K562 (cell line): ENCODE measurements at regions not wholly inside any gene's neighbourhood (a gene's known extent, or its start where the extent isn't known, plus 50 kb on each side); places are given as distances from the start of the nearest gene placed in this dataset.

Experiments
- ATAC-seq: fragments of 200-7000 bp; cut with Tn5 transposase; 3 replicates; pipeline ENCODE4 v1.9.1; 2020; ENCODE audit warnings: moderate library complexity
- BruUV-seq: library from RNA; stranded (reverse); fragments of 400-500 nt; replicated peaks from 2 replicates; lab custom pipeline; 2021; lab: Mats Ljungman, UMichigan
- CTCF ChIA-PET: fragments of 300-600 bp; formaldehyde crosslinking; extraction: SDS; loops from one replicate; lab custom pipeline; 2021; ENCODE audit warnings: low intra/inter-chr PET ratio; lab: Yijun Ruan, JAX
- POLR2A ChIA-PET: fragments of 300-600, 350-650 bp; sonication (Branson Sonifier 250); formaldehyde crosslinking; extraction: SDS; loops from one replicate; lab custom pipeline; 2021; ENCODE audit warnings: antibody characterized with exemption, inconsistent platforms; lab: Yijun Ruan, JAX
- DNase-seq, 4 experiments: peaks; one replicate each; pipeline versions ENCODE4 v3.0.0 to v3.0.0-alpha.2; 2011 to 2018; ENCODE audit warnings: low spot score in 3 of 4, mixed read lengths in 3 of 4; ENCODE audit errors: extremely low read depth in 1 of 4
- FAIRE-seq: peaks from 2 replicates; lab custom pipeline; 2011; peaks lifted over from hg19 to GRCh38; lab: Jason Lieb, UNC
- H2AFZ ChIP-seq: 2 replicates; pipeline ENCODE4 v1.6.0; 2011; ENCODE audit warnings: low read depth, low read length, control low read depth, inconsistent platforms
- H3K27ac ChIP-seq: fragments of 200-600 bp; 3 replicates; pipeline ENCODE4 v1.8.0; 2011; ENCODE audit warnings: low read depth, mild to moderate bottlenecking, control low read depth, inconsistent platforms, low read length, moderate library complexity, mixed read lengths; ENCODE audit errors: extremely low read depth
- H3K27me3 ChIP-seq, 2 experiments: fragments of 300-600 bp in 1 of 2; 2 replicates in 1 of 2; 3 replicates in 1 of 2; pipeline versions ENCODE4 v1.6.0 to v1.8.0; 2011; ENCODE audit warnings: inconsistent platforms in 2 of 2, low read length in 2 of 2, mild to moderate bottlenecking in 1 of 2, mixed read lengths in 1 of 2, moderate library complexity in 1 of 2; ENCODE audit not compliant: control insufficient read depth in 2 of 2, insufficient read depth in 2 of 2
- H3K36me3 ChIP-seq: fragments of 300-600 bp; 3 replicates; pipeline ENCODE4 v1.8.0; 2011; ENCODE audit warnings: mild to moderate bottlenecking, low read length, inconsistent platforms; ENCODE audit not compliant: control insufficient read depth, insufficient read depth
- H3K4me1 ChIP-seq, 2 experiments: fragments of 200-600 bp in 1 of 2; replicated peaks in 1 of 2; 2 replicates in 1 of 2; 3 replicates in 1 of 2; pipeline versions ENCODE4 v1.5.1 to v1.8.0; 2011; ENCODE audit warnings: inconsistent platforms in 2 of 2, low read length in 2 of 2, mild to moderate bottlenecking in 1 of 2, mixed read lengths in 1 of 2, moderate library complexity in 1 of 2; ENCODE audit not compliant: control insufficient read depth in 2 of 2, insufficient read depth in 2 of 2
- H3K4me2 ChIP-seq: 2 replicates; pipeline ENCODE4 v1.6.1; 2011; ENCODE audit warnings: low read length, control low read depth, inconsistent platforms, mixed read lengths; ENCODE audit not compliant: insufficient read depth
- H3K4me3 ChIP-seq: fragments of 200-600 bp; sonication (generic), shearing (Covaris generic); 2 replicates; pipeline ENCODE4 v1.5.1; 2016; ENCODE audit warnings: control low read depth, inconsistent platforms
- H3K79me2 ChIP-seq: fragments of 200-600 bp; 3 replicates; pipeline ENCODE4 v1.8.0; 2011; ENCODE audit warnings: low read length, inconsistent platforms; ENCODE audit not compliant: control insufficient read depth, insufficient read depth
- H3K9ac ChIP-seq, 2 experiments: 2 replicates each; pipeline versions ENCODE4 v1.6.0 to v1.6.1; 2011; ENCODE audit warnings: low read depth in 2 of 2, low read length in 2 of 2, control low read depth in 1 of 2, inconsistent platforms in 1 of 2, mild to moderate bottlenecking in 1 of 2, mixed read lengths in 1 of 2; ENCODE audit not compliant: insufficient read depth in 1 of 2
- H3K9me1 ChIP-seq: one replicate; pipeline ENCODE4 v1.6.0; 2011; ENCODE audit warnings: inconsistent platforms, mild to moderate bottlenecking, low read length, moderate library complexity; ENCODE audit not compliant: control insufficient read depth, insufficient read depth
- H3K9me3 ChIP-seq: replicated peaks from 2 replicates; pipeline ENCODE4 v1.5.1; 2011; ENCODE audit warnings: low read depth, low read length, inconsistent platforms; ENCODE audit not compliant: control insufficient read depth, insufficient read depth
- H4K20me1 ChIP-seq: replicated peaks from 2 replicates; pipeline ENCODE4 v1.6.1; 2011; ENCODE audit warnings: low read length, inconsistent platforms, mixed read lengths; ENCODE audit not compliant: control insufficient read depth, insufficient read depth
- BRF2 ChIP-seq: IDR thresholded peaks from 3 replicates; pipeline ENCODE4 v1.6.1; 2011; ENCODE audit warnings: borderline replicate concordance, mild to moderate bottlenecking; ENCODE audit not compliant: insufficient read length, insufficient read depth
- KLF13 ChIP-seq: fragments of 450-650 bp; IDR thresholded peaks from 2 replicates; pipeline ENCODE4 v1.6.1; 2016; ENCODE audit warnings: missing genetic modification characterization, low read depth, mild to moderate bottlenecking, missing compliant biosample characterization, moderate library complexity, borderline replicate concordance
- MIER1 ChIP-seq: fragments of 450-650 bp; IDR thresholded peaks from 2 replicates; pipeline ENCODE4 v1.6.1; 2016; ENCODE audit warnings: antibody characterized with exemption, mild to moderate bottlenecking, low read depth
- PRMT5 ChIP-seq: sonication (generic); formaldehyde crosslinking; IDR thresholded peaks from 2 replicates; pipeline ENCODE4 v1.5.0; 2020; ENCODE audit warnings: missing genetic modification reagents
- SETDB1 ChIP-seq: IDR thresholded peaks from one replicate; pipeline ENCODE4 v1.6.1; 2012; ENCODE audit warnings: low read length, control low read depth, inconsistent platforms
- SRSF1 ChIP-seq: fragments of 200-400 bp; formaldehyde crosslinking; IDR thresholded peaks from 2 replicates; pipeline ENCODE4 v1.6.1; 2017; ENCODE audit warnings: mild to moderate bottlenecking, low read depth, low read length, moderate library complexity
- WHSC1 ChIP-seq: IDR thresholded peaks from one replicate; pipeline ENCODE4 v1.6.1; 2012; ENCODE audit warnings: low read length, control low read depth, inconsistent platforms
- ZKSCAN3 ChIP-seq: fragments of 250-450 bp; sonication (Bioruptor Pico); IDR thresholded peaks from 2 replicates; pipeline ENCODE4 v1.4.0; 2020
- ZNF174 ChIP-seq: fragments of 250-450 bp; sonication (Bioruptor Pico); IDR thresholded peaks from 2 replicates; pipeline ENCODE4 v1.4.0; 2020; ENCODE audit warnings: mild to moderate bottlenecking
- ZNF263 ChIP-seq: sonication (generic); formaldehyde crosslinking; IDR thresholded peaks from 2 replicates; pipeline ENCODE4 v1.8.0; 2022; ENCODE audit warnings: mild to moderate bottlenecking, missing genetic modification reagents, borderline replicate concordance
- WGBS: fragments of 100-300 bp; shearing (Covaris generic); methylation state at CpG from one replicate; pipeline ENCODE4 v1.1.6; 2016; ENCODE audit warnings: low coverage, mixed read lengths; ENCODE audit not compliant: insufficient coverage; ENCODE audit errors: missing lambda C conversion rate; 5-methylcytosine and 5-hydroxymethylcytosine counted together
- in situ Hi-C: fragments of 300-500 bp; cut with MboI; formaldehyde crosslinking; loops from 4 replicates; pipeline ENCODE4 v1.15.0; 2018; ENCODE audit warnings: inconsistent platforms, mixed read lengths
- intact Hi-C: fragments of 100-400 bp; cut with micrococcal nuclease; formaldehyde crosslinking; loops from 2 replicates; pipeline ENCODE4 v1.14.2; 2022

GRCh38 chr11:69918938-69919650, 99.9 kb upstream of the FGF3 start (continued):
- TF ChIP-seq SETDB1 (no peak), ZNF174 (CRISPR knock-in tag) (no peak), WHSC1 (no peak), SRSF1 (no peak), PRMT5 (CRISPR knock-in tag) (no peak), KLF13 (tag) (no peak), MIER1 (no peak)
- TF ChIP-seq, all 486 proteins: peak for 28

DNA sequence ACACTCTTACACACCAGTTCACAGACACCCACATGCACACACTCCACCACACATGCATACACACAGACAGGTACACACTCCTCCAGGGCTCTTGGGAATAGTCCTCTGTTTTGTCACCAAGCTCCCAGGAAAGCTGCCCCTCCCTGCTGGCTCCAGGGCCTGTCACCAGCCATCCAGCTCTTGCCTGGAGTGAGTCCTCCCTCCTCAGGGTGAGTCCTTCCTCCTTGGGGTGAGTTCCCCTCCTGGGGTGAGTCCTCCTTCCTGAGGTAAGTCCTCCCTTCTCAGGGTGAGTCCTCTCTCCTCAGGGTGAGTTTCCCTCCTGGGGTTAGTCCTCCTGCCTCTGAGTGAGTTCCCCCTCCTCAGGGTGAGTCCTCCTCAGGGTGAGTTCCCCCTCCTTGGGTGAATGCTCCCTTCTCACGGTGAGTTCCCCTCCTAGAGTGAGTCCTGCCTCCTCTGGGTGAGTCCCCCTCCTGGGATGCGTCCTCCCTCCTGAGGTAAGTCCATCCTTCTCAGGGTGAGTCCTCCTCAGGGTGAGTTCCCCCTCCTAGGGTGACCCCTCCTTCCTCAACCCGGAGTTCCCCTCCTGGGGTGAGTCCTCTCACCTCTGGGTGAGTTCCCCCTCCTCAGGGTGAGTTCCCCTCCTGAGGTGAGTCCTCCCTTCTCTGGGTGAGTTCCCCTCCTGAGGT, 100.6 kb upstream of the FGF3 start:
- ATAC-seq = no peak

More for the DNA sequence above, 100.6 kb upstream of the FGF3 start:
- H4K20me1 ChIP-seq = peaks cover 12% of the 10 kb centered on the region
- no TSS peak for BruUV-seq
- POLR2A ChIA-PET = interaction anchor here (0.6 kb wide), 1 partner anchor 246 kb away, joined by 3 read pairs; no protein-coding TSS in a partner anchor
- H3K4me3 ChIP-seq = no peak overlapping the region
- FAIRE-seq (no peak), DNase-seq (no peak)
- intact Hi-C loops (loop anchor here (2.0 to 10.0 kb wide), 2 partner anchors 271 to 555 kb away; no protein-coding TSS in a partner anchor), in situ Hi-C loops (no loop called here)
- H3K27me3 ChIP-seq = peaks cover 17 to 53% of the 10 kb centered on the region in 2 experiments; a peak in 4 of 5 replicates
- H2AFZ ChIP-seq = no peak overlapping the region
- WGBS = 6% methylated on average over 3 of the region's 3 CpGs
- H3K79me2 ChIP-seq = no peaks in the 10 kb centered on the region
- no peak overlapping the region for H3K4me2 ChIP-seq
- no peaks in the 10 kb centered on the region for H3K9me3 ChIP-seq
- H3K4me1 ChIP-seq = peaks cover 0 to 40% of the 10 kb centered on the region in 2 experiments; a peak in 2 of 5 replicates
- no peak overlapping the region for H3K9ac ChIP-seq
- H3K27ac ChIP-seq = no peak overlapping the region
- CTCF ChIA-PET = interaction anchor here (0.8 to 1.7 kb wide), 3 partner anchors 271 to 551 kb away, joined by 3 to 14 read pairs (median 7); no protein-coding TSS in a partner anchor
- no peaks in the 10 kb centered on the region for H3K9me1 ChIP-seq
- H3K36me3 ChIP-seq = no peaks in the 10 kb centered on the region
- TF ChIP-seq ZNF263 (CRISPR knock-in tag) (peak; percentile 94), BRF2 (no peak), ZKSCAN3 (CRISPR knock-in tag) (no peak)
